HG03575 (cell line): ENCODE measurements at regions not wholly inside any gene's neighbourhood (a gene's known extent, or its start where the extent isn't known, plus 50 kb on each side); places are given as distances from the start of the nearest gene placed in this dataset.

Experiments used
- ATAC-seq: cut with Tn5 transposase; IDR thresholded peaks from one replicate; pipeline ENCODE4 v1.9.1; 2021; ENCODE audit not compliant: unreplicated experiment, insufficient number of reproducible peaks, low FRiP score; ENCODE audit errors: extremely low read depth

- no peak for ATAC-seq
These were observed 397.0 kb upstream of the KHDRBS2 start for GRCh38 chr6:62683063-62683462.

GRCh38 chr6:62681108-62681507 is 395.1 kb upstream of the KHDRBS2 start:
- no peak for ATAC-seq

- ATAC-seq, result no peak
These were observed 387.0 kb upstream of the KHDRBS2 start for GRCh38 chr6:62672989-62673388.

DNA sequence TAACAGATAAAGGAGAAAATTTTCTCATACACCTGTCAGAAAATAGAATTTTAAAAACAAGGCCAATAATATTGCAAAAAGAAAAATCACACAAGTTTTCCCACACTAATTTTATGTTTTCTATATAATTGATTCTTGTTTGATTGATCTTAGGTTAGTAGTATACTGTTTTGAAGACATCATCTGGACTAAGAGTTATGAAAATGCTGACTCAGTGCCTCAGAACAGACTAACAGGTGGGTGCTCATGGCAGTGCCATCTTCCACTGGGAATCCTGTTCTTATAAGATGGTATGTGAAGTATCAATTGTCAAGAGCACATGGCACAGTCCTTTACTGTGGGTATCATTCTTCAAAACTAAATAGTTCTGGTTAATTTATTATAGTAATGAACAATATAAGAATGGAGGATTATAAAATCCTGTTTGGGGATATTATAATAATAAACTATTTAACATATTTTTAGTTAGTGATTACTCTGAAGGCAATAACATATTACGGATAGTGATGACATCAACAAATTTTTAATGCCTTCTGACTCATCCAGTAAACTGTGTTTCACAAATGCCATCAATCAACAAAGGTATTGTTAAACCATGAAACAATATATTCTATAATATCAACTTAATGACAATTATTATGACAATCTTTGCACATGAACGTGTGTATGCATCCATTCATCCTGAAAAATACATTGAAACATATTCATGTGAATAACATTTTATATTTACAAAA is 384.6 kb upstream of the KHDRBS2 start:
- ATAC-seq, result no peak

DNA sequence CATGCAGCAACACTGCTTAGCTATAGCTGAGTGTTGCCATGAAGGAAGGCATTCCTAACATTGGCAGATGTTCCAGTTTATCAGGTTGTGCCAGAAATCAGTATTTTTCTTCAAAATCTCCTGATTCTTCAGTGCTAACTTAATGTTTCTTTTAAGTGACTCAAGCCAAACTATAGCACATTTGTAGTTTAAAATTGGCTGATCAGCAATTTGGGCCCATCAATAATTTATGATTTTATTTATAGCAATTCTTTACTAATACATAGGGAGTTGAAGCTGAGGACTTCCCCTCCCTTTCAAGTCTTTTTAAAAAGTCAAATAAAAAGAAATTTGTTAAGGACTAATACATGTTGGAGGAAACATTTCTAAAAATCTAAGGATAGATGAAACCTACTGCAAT is 383.8 kb upstream of the KHDRBS2 start:
- no peak for ATAC-seq

- ATAC-seq, result no peak
These were observed 366.8 kb upstream of the KHDRBS2 start for GRCh38 chr6:62652692-62653328.

- no peak for ATAC-seq
These were observed 359.2 kb upstream of the KHDRBS2 start for GRCh38 chr6:62645274-62645673.

DNA sequence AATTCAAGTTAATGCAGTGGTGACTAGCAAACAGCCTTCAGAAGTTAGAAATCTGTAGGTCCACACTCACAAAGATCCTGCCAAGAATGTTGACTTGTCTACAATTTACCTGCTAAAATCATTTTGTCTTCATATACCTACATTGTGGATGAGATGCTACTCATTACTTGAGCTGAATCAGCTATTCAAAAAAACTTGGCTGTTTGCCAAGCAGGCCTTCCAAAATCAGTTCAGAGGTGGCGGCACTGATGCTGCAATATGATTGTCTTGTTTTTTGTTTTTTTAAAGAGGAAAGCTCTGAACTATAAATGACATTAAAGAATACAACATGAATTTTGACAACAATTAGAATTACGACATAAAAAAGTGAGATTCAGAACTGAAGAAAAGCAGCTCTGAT is 354.7 kb upstream of the KHDRBS2 start:
- no peak for ATAC-seq

DNA sequence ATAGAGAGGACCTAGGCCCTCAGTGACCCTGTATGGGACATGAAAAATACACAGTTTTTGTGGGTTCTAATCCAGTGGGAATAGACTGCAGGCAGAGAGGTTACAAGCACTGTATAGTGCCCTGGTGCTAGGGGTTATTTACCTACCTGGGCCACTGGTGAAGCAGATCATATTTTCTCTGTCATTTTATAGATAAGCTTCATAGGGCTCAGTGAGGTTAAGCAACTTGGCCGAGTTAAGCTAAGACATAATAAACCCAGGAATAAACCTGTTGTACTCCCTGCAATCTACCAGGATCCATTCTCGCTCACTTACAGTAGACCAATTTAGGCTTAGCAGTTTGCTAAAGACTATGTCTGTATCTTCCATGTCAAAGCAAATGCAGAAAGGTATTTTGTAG is 340.6 kb upstream of the KHDRBS2 start:
- ATAC-seq, result no peak

DNA sequence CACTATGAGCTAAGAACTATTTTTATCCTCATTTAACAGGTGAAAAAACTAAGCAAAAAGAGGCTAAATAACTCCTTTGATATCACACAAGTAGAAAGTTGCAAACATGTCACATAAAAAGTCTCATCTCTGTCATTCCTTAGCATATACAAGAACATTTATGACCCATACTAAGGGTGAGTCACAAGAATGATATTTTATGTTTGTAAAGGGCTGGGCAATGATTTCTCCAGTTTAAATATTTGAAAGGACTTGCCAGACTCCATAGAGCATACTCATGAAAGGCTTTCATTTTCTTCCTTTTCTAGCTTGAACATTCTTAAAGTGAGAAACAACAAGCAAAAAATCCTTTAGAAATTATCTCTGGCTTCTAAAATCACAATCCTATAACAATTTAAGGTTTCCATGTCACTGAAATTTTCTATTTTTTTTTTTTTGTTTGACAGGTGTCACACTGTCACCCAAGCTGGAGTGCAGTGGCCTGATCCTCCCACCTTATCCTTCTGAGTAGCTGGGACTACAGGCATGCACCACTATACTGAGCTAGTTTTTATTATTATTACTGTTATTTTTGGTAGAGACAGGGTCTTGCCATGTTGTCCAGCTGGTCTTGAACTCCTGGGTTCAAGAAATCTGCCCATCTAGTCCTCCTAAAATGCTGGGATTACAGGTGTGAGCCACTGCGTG is 338.0 kb upstream of the KHDRBS2 start:
- ATAC-seq, result no peak

GRCh38 chr6:62615366-62616015 is 329.5 kb upstream of the KHDRBS2 start:
- no peak for ATAC-seq

- ATAC-seq, result no peak
These were observed 328.4 kb upstream of the KHDRBS2 start for GRCh38 chr6:62614442-62614841.

- ATAC-seq, result no peak
These were observed 327.9 kb upstream of the KHDRBS2 start for GRCh38 chr6:62613928-62614327.

GRCh38 chr6:62612471-62612870 is 326.4 kb upstream of the KHDRBS2 start:
- no peak for ATAC-seq

DNA sequence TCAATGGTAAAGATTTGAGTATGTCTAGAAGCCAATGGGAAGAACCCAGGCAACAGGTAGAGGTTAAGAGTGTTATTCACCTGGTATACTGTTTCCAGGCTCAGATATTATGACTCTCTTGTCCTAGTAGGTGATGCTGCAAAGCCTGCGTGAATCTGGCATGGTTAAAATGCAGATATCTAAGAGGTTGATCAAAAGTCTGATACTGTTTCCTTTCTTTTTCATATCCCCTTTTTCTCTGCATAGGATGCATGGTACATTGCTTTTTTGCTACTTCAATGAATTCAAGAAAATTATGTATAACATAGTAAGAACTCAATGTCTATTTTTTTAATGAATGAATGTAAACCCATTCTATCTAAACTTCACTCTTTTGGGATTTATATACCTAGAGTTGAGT is 284.3 kb upstream of the KHDRBS2 start:
- no peak for ATAC-seq

DNA sequence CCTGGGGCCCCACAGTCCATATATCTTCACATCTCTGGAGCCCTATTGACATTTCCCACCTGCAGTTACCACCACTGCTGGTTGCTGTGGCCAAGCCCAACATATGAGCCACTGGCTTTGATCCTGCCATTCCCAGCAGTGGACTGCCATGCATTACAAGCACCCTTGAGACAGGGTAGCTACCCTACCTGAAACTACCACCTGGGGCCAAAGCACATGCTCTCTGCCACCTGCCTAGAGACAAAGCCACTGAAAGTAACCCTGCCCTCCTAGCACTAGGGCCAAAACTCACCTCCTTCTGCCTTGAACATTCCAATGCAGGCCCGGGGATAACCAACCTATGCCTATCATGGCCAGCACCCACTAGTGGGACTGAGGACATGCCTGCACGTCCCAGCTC is 255.5 kb upstream of the KHDRBS2 start:
- ATAC-seq, result no peak

DNA sequence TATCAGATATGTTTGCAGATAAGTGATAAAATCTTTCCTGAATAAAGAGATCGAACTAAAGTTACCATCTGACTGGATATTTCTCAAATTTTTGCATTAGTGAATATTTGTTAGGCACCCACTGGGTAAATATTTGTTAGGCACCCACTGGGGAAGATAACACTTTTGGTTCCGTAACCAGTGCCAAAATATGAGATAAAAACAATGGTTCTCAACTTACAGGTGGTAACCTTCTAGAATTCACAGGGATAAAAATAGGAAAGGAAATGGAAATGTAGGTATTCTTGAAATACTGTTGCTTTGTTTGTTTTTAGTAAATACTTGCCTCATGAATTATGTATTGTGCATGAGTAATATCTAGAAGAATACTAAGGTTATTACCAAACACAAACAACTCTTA is 245.0 kb upstream of the KHDRBS2 start:
- ATAC-seq, result no peak

GRCh38 chr6:62528894-62529526 is 243.0 kb upstream of the KHDRBS2 start:
- no peak for ATAC-seq

GRCh38 chr6:62523630-62524029 is 237.6 kb upstream of the KHDRBS2 start:
- ATAC-seq, result no peak
